ENCODE measurements at regions not wholly inside any gene's neighbourhood (a gene's known extent, or its start where the extent isn't known, plus 50 kb on each side); places are given as distances from the start of the nearest gene placed in this dataset.

GRCh38 chr1:106523497-106523896, 533.0 kb upstream of the PRMT6 start:
- no peak for DNase-seq

GRCh38 chr1:106524631-106525030, 531.8 kb upstream of the PRMT6 start:
- DNase-seq, result no peak

DNA sequence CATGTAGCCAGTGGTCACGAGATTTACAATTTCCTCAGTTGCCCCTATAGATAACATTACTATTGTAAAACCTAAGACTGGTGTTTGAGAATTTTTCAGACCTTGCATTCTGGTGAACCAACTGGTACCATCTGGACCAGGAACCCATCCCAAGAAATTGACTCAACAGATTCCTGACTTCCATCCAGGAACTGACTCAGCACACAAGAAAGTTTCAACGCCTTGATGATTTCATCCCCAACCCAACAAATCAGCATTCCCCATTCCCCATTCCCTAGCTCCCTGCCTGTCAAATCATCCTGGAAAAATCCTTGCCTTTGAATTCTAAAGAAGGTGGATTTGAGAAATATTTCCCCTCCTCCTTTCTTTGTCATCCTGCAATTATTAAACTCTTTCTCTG, 529.8 kb upstream of the PRMT6 start:
- no peak for DNase-seq

GRCh38 chr1:106534612-106535011, 521.9 kb upstream of the PRMT6 start:
- peak; percentile 44 for DNase-seq

- no peak for DNase-seq
Measured at GRCh38 chr1:106536741-106537140, 519.7 kb upstream of the PRMT6 start.

GRCh38 chr1:106548726-106549125, 507.7 kb upstream of the PRMT6 start:
- DNase-seq, result no peak

- DNase-seq, result no peak
Measured at GRCh38 chr1:106554294-106554693, 502.2 kb upstream of the PRMT6 start.

DNA sequence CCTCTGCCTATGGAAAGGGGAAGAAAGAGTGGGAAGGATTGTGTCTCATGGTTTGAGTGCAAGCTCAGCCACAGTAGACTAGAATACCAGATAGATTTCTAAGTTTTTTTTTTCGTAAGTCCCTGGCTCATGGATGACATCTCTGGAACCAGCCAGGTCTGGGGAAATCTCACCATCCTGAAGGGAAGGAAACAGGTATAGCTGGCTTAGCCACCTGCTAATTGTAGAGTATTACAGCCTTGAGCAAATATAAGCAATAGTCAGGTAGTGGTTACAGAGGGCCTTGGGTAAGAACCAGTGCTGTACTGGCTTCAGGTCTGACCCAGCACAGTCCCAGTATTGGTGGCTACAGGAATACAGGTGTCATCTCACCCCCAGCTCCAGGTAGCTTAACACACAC, 500.9 kb upstream of the PRMT6 start:
- DNase-seq, result no peak

DNA sequence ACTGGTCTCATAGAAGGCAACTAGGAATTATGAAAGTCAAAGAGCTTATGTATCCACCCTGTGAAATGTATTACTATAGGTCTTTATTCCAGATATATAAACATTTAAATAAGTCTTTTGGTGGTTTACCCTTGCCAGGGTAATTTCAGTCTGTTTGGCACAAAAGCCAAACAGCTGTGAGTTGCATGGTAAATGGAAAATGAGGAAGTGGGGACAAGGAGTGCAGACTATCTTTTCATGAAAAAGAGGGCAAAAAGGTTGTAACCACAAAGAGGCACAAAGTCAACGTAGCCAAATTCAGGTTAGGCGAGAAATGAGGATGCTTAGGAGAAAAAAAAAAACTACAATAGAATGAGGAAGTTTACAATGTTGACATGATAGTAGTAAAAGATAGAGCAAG, 492.3 kb upstream of the PRMT6 start:
- DNase-seq, result peak; percentile 16

GRCh38 chr1:106568201-106568974, 488.1 kb upstream of the PRMT6 start:
- peak; percentile 2 for DNase-seq

GRCh38 chr1:106571109-106571508, 485.4 kb upstream of the PRMT6 start:
- DNase-seq, result no peak

GRCh38 chr1:106584107-106584506, 472.4 kb upstream of the PRMT6 start:
- DNase-seq, result no peak

GRCh38 chr1:106584676-106585075, 471.8 kb upstream of the PRMT6 start:
- no peak for DNase-seq

DNA sequence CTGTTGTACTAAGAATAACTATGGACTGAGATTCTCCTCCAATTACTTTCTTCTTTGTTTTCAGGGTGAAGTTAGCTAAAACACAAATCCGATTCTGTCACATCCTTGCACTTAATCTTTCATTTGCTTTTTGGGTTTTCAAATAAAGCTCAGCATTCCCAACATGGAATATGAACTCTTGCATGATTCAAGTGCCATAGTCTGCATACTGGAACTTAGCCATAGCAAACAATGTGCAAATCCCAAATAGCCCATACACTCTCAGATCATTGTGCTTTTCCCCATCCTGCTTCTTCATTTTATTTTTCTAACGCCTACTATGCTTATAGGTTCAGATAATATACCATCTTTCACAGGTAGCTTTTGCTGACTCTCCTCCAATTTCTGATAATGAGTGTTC, 455.8 kb upstream of the PRMT6 start:
- DNase-seq, result no peak

GRCh38 chr1:106603616-106604015, 452.9 kb upstream of the PRMT6 start:
- no peak for DNase-seq

DNA sequence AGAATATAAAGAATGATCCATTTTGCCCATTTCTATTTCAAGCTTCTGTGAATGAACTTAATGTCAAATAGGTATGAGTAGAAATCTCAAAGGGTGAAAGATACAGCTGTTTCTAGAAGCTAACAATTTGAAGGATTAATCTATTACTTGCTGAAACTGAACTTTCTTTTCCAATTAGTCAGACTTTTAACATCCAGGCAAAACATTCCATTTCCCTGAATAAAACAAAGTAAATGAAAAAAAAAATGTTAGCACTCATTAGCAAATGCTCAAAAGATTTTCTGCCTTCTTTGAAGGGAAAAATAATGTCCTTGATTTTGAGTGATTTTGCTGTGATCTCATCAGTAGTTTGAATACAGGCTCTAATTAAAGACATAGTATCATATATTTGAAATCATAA, 447.6 kb upstream of the PRMT6 start:
- DNase-seq, result no peak

GRCh38 chr1:106613068-106613467, 443.4 kb upstream of the PRMT6 start:
- no peak for DNase-seq

- DNase-seq, result no peak
Measured at GRCh38 chr1:106613861-106614260, 442.6 kb upstream of the PRMT6 start.

- no peak for DNase-seq
Measured at GRCh38 chr1:106615473-106615872, 441.0 kb upstream of the PRMT6 start.

- no peak for DNase-seq
Measured at GRCh38 chr1:106619080-106619826, 437.2 kb upstream of the PRMT6 start.

- no peak for DNase-seq
Measured at GRCh38 chr1:106619827-106620134, 436.7 kb upstream of the PRMT6 start.

GRCh38 chr1:106620521-106620954, 435.9 kb upstream of the PRMT6 start:
- DNase-seq, result no peak

DNA sequence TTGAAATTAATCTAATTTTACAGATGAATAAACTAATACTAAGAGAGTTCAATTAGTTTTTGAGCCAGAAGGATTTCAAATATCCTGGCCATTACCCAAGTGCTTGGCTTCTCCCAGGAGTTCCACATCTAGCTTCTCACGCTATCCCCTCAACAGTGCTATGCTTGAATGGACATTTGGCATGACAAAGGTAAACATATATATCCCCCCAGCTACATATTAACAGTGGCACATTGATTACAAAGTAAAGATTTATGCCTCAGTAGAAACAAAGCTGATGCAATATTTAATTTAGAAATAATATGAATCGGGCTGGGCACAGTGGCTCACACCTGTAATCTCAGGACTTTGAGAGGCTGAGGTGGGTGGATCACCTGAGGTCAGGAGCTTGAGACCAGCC, 434.6 kb upstream of the PRMT6 start:
- no peak for DNase-seq

GRCh38 chr1:106637566-106637965, 418.9 kb upstream of the PRMT6 start:
- no peak for DNase-seq
